Neural progenitor cell (in vitro differentiated cells): ENCODE measurements at regions not wholly inside any gene's neighbourhood (a gene's known extent, or its start where the extent isn't known, plus 50 kb on each side); places are given as distances from the start of the nearest gene placed in this dataset.

ENCODE experiments used
- DNase-seq: peaks from one replicate; pipeline ENCODE4 v3.0.0-alpha.2; 2016; ENCODE audit warnings: low spot score
- H2AFZ ChIP-seq: fragments of 200-600 bp; sonication (generic); replicated peaks from 2 replicates; pipeline ENCODE4 v1.6.1; 2016; ENCODE audit warnings: antibody characterized with exemption
- H3F3A ChIP-seq: fragments of 200-600 bp; sonication (generic); 2 replicates; pipeline ENCODE4 v1.6.1; 2016; ENCODE audit warnings: antibody characterized with exemption, low read depth
- H3K27ac ChIP-seq: fragments of 200-600 bp; sonication (generic); 2 replicates; pipeline ENCODE4 v1.5.1; 2016; ENCODE audit warnings: mild to moderate bottlenecking
- H3K27me3 ChIP-seq: fragments of 200-600 bp; sonication (generic); 2 replicates; pipeline ENCODE4 v1.6.1; 2016; ENCODE audit warnings: mild to moderate bottlenecking, moderate library complexity
- H3K36me3 ChIP-seq: fragments of 200-600 bp; sonication (generic); 2 replicates; pipeline ENCODE4 v1.5.1; 2016
- H3K4me1 ChIP-seq: fragments of 200-600 bp; sonication (generic); 2 replicates; pipeline ENCODE4 v1.6.1; 2016; ENCODE audit warnings: mixed run types
- H3K4me2 ChIP-seq: fragments of 200-600 bp; sonication (generic); 2 replicates; pipeline ENCODE4 v1.6.1; 2016
- H3K4me3 ChIP-seq: fragments of 200-600 bp; sonication (generic); 2 replicates; pipeline ENCODE4 v1.5.1; 2016
- H3K79me2 ChIP-seq: fragments of 200-600 bp; sonication (generic); 2 replicates; pipeline ENCODE4 v1.6.1; 2016; ENCODE audit warnings: low read depth
- H3K9ac ChIP-seq: fragments of 200-600 bp; sonication (generic); 2 replicates; pipeline ENCODE4 v1.6.1; 2016
- H3K9me3 ChIP-seq: fragments of 200-600 bp; sonication (generic); 2 replicates; pipeline ENCODE4 v1.5.1; 2016; ENCODE audit warnings: low read depth
- H4K20me1 ChIP-seq: fragments of 200-600 bp; sonication (generic); 2 replicates; pipeline ENCODE4 v1.6.1; 2016; ENCODE audit warnings: low read depth
- H3K27ac Mint-ChIP-seq: 3 replicates; pipeline ENCODE4 v1.8.0; 2021; ENCODE audit warnings: mixed read lengths
- H3K27me3 Mint-ChIP-seq: 2 replicates; pipeline ENCODE4 v1.8.0; 2022; ENCODE audit warnings: low read depth, mild to moderate bottlenecking, inconsistent platforms, moderate library complexity, mixed read lengths; ENCODE audit not compliant: insufficient read depth
- H3K36me3 Mint-ChIP-seq: 3 replicates; pipeline ENCODE4 v1.8.0; 2021; ENCODE audit warnings: mixed read lengths
- H3K4me1 Mint-ChIP-seq: 3 replicates; pipeline ENCODE4 v1.8.0; 2021; ENCODE audit warnings: mixed read lengths
- H3K4me3 Mint-ChIP-seq: 3 replicates; pipeline ENCODE4 v1.8.0; 2021; ENCODE audit warnings: mild to moderate bottlenecking, moderate library complexity, mixed read lengths
- H3K9me3 Mint-ChIP-seq: 3 replicates; pipeline ENCODE4 v1.8.0; 2020; ENCODE audit warnings: mixed read lengths
- EZH2 ChIP-seq: fragments of 200-600 bp; sonication (generic); IDR thresholded peaks from 2 replicates; pipeline ENCODE4 v1.6.1; 2017; ENCODE audit warnings: antibody characterized with exemption, mild to moderate bottlenecking, moderate library complexity
- EZH2phosphoT487 ChIP-seq: fragments of 200-600 bp; sonication (generic); IDR thresholded peaks from 2 replicates; pipeline ENCODE4 v1.6.1; 2017; ENCODE audit warnings: antibody characterized with exemption
- TF ChIP-seq, protein P1 (sequence below): fragments of 200-600 bp; sonication (generic); IDR thresholded peaks from 2 replicates; pipeline ENCODE4 v1.5.1; 2017; ENCODE audit warnings: antibody characterized with exemption, mild to moderate bottlenecking

DNA sequence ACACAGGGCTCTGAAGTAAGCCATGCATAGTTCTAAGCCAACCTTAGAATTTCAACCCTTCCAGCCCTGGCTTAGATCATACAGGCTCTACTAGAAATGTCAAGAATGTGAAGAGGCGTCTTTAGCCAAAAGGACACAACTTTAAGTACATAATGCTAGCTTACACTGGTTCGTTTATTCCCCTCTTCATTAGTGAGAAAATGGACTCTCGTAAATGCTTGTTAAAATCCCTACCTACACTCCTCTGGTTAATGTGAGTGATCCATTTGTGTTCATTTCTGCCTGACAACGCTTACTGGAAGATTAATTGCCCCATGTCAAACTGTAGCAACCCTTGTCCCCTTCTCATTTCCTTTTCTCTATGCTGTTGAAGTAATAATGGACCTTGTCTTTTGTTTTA, 149.3 kb upstream of the POU5F2 start:
- H3K4me2 ChIP-seq, result peak overlapping the region; percentile 57
- H3K27ac ChIP-seq, result peak overlapping the region; percentile 88
- peaks cover 39% of the 10 kb centered on the region for H3K4me1 ChIP-seq
- H3K27ac Mint-ChIP-seq, result peak overlapping the region; percentile 91
- no peaks in the 10 kb centered on the region for H3K36me3 Mint-ChIP-seq
- H3K4me3 Mint-ChIP-seq, result peak overlapping the region; percentile 2
- H3K4me1 Mint-ChIP-seq, result peaks cover 86% of the 10 kb centered on the region
- H2AFZ ChIP-seq, result no peak overlapping the region
- no peaks in the 10 kb centered on the region for H3K27me3 Mint-ChIP-seq
- TF ChIP-seq EZH2 (no peak), EZH2phosphoT487 (no peak)
- TF ChIP-seq, protein P1, sequence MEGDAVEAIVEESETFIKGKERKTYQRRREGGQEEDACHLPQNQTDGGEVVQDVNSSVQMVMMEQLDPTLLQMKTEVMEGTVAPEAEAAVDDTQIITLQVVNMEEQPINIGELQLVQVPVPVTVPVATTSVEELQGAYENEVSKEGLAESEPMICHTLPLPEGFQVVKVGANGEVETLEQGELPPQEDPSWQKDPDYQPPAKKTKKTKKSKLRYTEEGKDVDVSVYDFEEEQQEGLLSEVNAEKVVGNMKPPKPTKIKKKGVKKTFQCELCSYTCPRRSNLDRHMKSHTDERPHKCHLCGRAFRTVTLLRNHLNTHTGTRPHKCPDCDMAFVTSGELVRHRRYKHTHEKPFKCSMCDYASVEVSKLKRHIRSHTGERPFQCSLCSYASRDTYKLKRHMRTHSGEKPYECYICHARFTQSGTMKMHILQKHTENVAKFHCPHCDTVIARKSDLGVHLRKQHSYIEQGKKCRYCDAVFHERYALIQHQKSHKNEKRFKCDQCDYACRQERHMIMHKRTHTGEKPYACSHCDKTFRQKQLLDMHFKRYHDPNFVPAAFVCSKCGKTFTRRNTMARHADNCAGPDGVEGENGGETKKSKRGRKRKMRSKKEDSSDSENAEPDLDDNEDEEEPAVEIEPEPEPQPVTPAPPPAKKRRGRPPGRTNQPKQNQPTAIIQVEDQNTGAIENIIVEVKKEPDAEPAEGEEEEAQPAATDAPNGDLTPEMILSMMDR, result no peak
- no peaks in the 10 kb centered on the region for H3K9me3 ChIP-seq
- no peaks in the 10 kb centered on the region for H3K27me3 ChIP-seq
- no peaks in the 10 kb centered on the region for H3K79me2 ChIP-seq
- H3K9me3 Mint-ChIP-seq, result no peaks in the 10 kb centered on the region
- no peaks in the 10 kb centered on the region for H3K36me3 ChIP-seq
- H3F3A ChIP-seq, result peaks cover 18% of the 10 kb centered on the region
- peak; percentile 64 for DNase-seq
- no peak overlapping the region for H3K9ac ChIP-seq
- H3K4me3 ChIP-seq, result no peak overlapping the region
- H4K20me1 ChIP-seq, result no peaks in the 10 kb centered on the region

DNA sequence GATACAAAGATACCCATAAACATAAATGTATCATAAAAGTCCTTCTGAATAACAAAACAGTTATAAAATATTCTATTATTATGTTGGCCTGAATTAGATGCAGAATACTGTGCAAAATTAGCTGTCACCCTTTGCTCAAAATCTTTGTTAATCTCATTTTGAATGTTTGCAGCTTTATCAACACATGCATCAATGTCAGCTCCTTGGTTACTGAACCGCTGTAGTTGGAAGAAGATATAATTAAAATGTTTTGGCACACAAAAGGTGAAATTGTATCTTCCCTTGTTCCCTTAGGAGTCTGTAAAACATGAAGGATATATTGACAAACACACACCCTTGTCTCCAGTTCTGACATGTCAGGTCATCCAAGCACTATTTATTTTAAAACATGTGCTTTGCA, 146.3 kb upstream of the POU5F2 start:
- no peaks in the 10 kb centered on the region for H3K9me3 ChIP-seq
- no peak overlapping the region for H2AFZ ChIP-seq
- H4K20me1 ChIP-seq, result no peaks in the 10 kb centered on the region
- peaks cover 37% of the 10 kb centered on the region for H3K4me1 ChIP-seq
- Mint-ChIP-seq H3K36me3 (no peaks in the 10 kb centered on the region), H3K27ac (peak overlapping the region; percentile 61), H3K9me3 (no peaks in the 10 kb centered on the region), H3K27me3 (no peaks in the 10 kb centered on the region), H3K4me3 (no peak overlapping the region), H3K4me1 (peaks cover 85% of the 10 kb centered on the region)
- no peak overlapping the region for H3K27ac ChIP-seq
- no peak overlapping the region for H3K9ac ChIP-seq
- H3K79me2 ChIP-seq, result no peaks in the 10 kb centered on the region
- peaks cover 18% of the 10 kb centered on the region for H3F3A ChIP-seq
- DNase-seq, result no peak
- H3K4me3 ChIP-seq, result no peak overlapping the region
- no peak for TF ChIP-seq EZH2phosphoT487
- TF ChIP-seq, protein P1, result no peak
- TF ChIP-seq EZH2, result no peak
- no peak overlapping the region for H3K4me2 ChIP-seq
- no peaks in the 10 kb centered on the region for H3K36me3 ChIP-seq
- H3K27me3 ChIP-seq, result no peaks in the 10 kb centered on the region

DNA sequence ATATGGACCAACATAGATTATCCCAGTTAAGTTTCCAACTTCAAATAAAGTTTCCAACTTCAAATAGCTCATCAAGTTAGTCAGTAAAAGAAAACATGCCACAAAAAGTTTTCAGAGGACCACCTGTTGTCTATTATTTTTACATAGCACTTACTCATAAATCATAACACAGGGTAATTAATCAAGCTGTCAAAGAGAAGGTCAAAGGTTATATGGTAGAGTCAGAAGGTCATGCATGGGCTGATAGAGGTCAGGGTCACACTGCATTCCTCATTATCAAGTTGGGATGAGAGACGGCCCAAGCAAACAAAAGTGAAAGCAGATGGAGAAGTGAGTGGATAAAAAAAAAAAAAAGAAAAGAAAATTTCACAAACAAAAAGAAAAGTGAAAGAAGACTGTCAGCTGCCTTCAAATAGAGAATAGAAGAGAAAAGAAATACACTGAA, 145.5 kb upstream of the POU5F2 start:
- no peak overlapping the region for H3K4me3 ChIP-seq
- Mint-ChIP-seq H3K27me3 (no peaks in the 10 kb centered on the region), H3K4me1 (peaks cover 83% of the 10 kb centered on the region), H3K9me3 (no peaks in the 10 kb centered on the region), H3K36me3 (no peaks in the 10 kb centered on the region), H3K4me3 (no peak overlapping the region), H3K27ac (peak overlapping the region; percentile 7)
- H3K27ac ChIP-seq, result no peak overlapping the region
- no peak overlapping the region for H2AFZ ChIP-seq
- H3K9me3 ChIP-seq, result no peaks in the 10 kb centered on the region
- no peak overlapping the region for H3K9ac ChIP-seq
- H3K79me2 ChIP-seq, result no peaks in the 10 kb centered on the region
- DNase-seq, result no peak
- no peaks in the 10 kb centered on the region for H4K20me1 ChIP-seq
- no peak overlapping the region for H3K4me2 ChIP-seq
- peaks cover 29% of the 10 kb centered on the region for H3K4me1 ChIP-seq
- no peaks in the 10 kb centered on the region for H3K27me3 ChIP-seq
- TF ChIP-seq EZH2phosphoT487 (no peak), EZH2 (no peak)
- TF ChIP-seq, protein P1, result no peak
- no peaks in the 10 kb centered on the region for H3K36me3 ChIP-seq
- H3F3A ChIP-seq, result peaks cover 16% of the 10 kb centered on the region
